Suprapubic skin (tissue), 4 donors: ENCODE measurements at regions not wholly inside any gene's neighbourhood (a gene's known extent, or its start where the extent isn't known, plus 50 kb on each side); places are given as distances from the start of the nearest gene placed in this dataset.

Experiments used
- EP300 ChIP-seq: sonication (generic); formaldehyde crosslinking; IDR thresholded peaks from one replicate; pipeline ENCODE4 v1.6.1; 2017; ENCODE audit warnings: antibody characterized with exemption
- POLR2A ChIP-seq, 2 donors: fragments of 450-650 bp; IDR thresholded peaks; one replicate each; pipeline ENCODE4 v1.6.1; 2017; ENCODE audit warnings: antibody characterized with exemption in 2 of 2, mild to moderate bottlenecking in 2 of 2, moderate library complexity in 2 of 2
- POLR2AphosphoS5 ChIP-seq, 3 donors: sonication (generic); formaldehyde crosslinking; IDR thresholded peaks; one replicate each; pipeline ENCODE4 v1.6.1; 2017; ENCODE audit warnings: antibody characterized with exemption in 3 of 3
- TF ChIP-seq, protein P1 (sequence below), 2 donors: fragments of 200-600 bp in 1 of 2; fragments of 450-650 bp in 1 of 2; sonication (generic) in 1 of 2; IDR thresholded peaks; one replicate each; pipeline ENCODE4 v1.5.1; 2016 to 2019; ENCODE audit warnings: antibody characterized with exemption in 2 of 2, mild to moderate bottlenecking in 1 of 2, moderate library complexity in 1 of 2

- TF ChIP-seq, protein P1, sequence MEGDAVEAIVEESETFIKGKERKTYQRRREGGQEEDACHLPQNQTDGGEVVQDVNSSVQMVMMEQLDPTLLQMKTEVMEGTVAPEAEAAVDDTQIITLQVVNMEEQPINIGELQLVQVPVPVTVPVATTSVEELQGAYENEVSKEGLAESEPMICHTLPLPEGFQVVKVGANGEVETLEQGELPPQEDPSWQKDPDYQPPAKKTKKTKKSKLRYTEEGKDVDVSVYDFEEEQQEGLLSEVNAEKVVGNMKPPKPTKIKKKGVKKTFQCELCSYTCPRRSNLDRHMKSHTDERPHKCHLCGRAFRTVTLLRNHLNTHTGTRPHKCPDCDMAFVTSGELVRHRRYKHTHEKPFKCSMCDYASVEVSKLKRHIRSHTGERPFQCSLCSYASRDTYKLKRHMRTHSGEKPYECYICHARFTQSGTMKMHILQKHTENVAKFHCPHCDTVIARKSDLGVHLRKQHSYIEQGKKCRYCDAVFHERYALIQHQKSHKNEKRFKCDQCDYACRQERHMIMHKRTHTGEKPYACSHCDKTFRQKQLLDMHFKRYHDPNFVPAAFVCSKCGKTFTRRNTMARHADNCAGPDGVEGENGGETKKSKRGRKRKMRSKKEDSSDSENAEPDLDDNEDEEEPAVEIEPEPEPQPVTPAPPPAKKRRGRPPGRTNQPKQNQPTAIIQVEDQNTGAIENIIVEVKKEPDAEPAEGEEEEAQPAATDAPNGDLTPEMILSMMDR (IDR thresholded peaks at IDR 0.05), result no peak
- no peak for TF ChIP-seq POLR2A (IDR thresholded peaks at IDR 0.05)
- no peak for TF ChIP-seq POLR2AphosphoS5 (IDR thresholded peaks at IDR 0.05)
- no peak for TF ChIP-seq EP300
These were observed 590.4 kb upstream of the WWC1 start for GRCh38 chr5:167701051-167701450.
